KG1 (cell line): ENCODE measurements at regions not wholly inside any gene's neighbourhood (a gene's known extent, or its start where the extent isn't known, plus 50 kb on each side); places are given as distances from the start of the nearest gene placed in this dataset.

Experiments used
- DNase-seq: peaks from one replicate; lab custom pipeline; 2025; lab: John Stamatoyannopoulos, UW

DNA sequence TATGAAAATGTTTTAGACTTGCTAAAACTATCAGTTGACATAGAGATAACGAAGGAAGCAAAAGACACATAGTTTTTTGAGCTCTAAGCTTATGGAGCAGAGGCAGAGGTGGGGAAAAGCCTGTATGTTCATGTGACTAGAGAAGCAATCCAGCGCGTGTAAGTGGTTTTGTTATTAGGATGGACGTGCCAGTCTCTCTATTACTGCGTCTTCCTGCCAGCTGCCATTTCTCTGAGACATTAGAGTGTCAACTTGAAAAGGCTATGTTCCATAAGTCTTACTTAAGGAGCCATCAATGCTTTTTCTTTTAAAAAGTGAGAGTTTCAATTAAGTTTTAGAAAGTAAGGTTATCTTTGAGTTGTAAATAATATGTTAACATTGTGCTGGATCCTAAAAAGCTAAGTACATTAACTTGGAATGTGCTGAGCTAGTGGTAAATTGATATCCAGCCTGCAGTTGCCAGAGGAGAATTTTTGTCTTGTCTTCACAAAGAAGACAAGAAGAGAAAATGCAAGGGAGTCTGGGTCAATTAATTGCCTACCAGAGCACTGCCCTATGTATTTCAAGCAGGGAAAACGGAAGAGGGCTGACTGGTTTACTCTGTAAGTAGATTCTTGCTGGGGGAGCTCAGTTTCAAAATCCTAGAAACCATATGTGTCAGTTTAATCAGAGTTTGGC is 161.8 kb upstream of the B3GALT2 start:
- no peak for DNase-seq

DNA sequence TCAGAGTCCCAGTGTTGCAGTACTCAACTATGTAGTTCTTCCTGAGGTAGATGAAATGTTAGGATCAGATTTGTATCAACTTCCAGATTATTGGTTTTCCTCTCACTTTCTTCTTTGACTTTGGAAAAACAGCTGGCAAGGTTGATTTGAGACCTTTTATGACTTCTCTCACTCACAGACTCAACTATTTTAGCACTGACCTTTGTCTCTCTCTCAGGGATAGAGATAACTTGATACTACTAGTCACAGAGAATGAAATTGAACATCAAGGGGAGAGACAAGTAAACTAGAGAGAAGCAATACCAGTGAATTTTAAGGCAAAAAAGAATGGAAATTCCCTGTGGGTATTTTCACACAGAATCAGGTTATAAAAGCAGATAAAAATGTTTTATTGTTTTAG is 159.7 kb upstream of the B3GALT2 start:
- no peak for DNase-seq

DNA sequence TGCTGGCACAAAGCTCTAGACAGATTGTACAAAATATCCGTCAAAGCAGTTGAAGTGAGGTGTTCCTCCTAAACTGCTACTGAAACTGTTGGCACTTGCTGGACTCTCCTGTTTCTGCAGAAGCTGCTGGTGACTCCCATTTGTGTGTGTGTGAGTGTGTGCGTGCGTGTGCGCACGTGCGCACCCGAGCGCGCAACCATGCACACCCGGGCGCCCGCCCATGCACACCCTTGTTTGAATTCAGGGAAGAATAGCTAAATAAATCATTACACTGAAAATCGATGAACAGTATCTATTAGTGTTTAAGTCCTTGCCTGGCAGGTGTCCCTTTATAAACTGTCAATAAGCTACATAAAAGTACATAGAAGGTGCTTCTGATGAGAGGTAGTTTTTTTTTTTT is 156.4 kb upstream of the B3GALT2 start:
- DNase-seq: no peak

DNA sequence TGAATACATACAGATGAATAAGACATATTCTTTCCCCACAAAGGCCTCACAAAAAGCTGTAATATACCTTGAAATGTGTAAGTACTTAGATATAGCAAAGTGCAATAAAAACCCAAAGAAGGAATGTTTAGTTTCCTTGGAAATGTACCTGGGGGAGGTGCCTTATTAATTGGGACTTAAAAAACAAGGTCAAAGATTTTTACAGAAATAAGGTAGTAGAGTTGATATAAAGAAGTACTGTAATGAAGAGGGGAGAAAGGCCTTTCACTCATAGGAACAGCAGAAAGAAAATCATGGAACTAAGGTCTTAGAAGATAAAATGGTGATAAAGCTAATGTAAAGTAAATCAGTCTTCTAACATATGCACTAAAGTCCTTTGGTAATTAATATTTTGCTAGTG is 153.9 kb upstream of the B3GALT2 start:
- no peak for DNase-seq

DNA sequence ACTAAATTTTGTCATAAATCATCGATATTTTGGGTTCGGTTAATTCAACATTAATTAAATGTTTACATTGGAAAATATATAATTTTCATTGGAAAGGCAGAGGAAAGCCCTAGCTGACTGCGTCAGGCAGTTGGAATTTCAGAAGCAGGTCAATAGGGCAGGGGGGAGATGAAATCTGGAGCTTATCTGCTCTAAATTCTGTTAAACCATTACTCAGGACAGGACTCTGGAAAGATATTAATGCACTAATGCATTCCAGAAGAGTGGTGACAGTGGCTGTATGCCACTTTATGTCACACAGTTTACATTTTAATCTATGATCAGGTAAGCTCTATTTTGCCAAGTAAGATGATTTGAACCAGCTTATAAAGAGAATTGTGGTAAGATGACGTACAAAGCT is 153.0 kb upstream of the B3GALT2 start:
- DNase-seq: no peak

DNA sequence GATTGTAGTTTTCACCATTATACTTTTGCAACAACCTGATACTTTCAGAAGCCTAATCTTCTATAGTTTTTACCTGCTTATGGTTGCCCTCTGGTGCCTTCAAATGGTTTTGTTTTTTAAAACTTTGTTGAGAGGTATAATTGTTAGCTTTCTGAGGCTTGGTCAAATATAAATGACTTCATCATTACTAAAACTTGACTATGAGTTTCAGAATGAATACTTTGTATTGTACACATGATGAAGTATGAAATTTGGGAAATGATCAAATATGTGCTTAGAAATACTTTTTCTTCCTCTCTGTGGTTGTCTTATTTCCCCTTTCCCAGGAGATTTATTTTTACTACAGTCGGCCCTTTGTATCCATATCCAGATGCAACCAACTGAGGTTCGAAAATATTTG is 151.8 kb upstream of the B3GALT2 start:
- no peak for DNase-seq

DNA sequence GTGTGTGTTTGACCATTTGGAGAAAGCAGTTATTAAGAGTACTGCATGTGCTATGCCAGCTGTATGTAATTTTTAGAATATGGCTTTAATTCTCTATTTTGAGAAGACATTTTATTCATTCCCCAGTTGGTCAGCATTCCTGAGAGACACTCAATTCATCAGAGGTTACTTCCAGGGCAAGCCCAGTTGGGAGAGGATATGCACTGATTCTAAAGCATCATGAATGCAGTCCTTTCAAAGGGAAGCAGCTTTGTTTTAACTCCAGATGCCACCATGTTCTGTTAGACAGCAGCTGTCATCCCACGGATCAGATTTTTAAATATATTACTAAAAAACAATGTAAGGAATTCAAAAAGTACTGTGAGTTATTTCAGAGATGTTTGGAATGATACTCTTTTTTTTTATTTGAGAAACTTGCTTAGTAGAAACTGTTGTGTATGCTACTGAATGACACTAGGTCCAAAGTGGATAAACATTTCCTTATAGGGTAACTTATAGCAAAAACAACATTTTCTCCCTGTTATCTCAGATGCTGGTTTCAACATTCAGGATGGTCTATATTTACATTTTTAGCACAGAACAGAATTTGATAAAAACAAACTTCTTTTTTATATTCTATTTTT is 149.5 kb upstream of the B3GALT2 start:
- no peak for DNase-seq

DNA sequence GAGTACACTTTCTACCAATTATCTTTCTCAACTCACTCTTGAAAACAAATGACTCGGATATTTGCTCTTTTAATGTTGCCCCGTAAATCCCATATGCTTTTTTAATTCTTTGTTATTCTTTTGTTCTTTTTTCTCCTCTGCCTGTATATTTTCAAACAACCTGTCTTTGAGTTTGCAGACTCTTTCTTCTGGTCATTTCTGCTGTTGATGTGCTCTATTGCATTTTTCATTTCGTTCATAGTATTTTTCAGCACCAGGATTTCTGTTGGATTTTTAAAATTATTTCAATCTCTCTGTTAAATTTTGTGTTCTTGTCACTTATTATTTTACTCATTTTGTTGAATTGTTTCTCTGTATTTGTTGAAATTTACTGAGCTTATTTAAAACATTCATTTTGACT is 146.8 kb upstream of the B3GALT2 start:
- DNase-seq: no peak

DNA sequence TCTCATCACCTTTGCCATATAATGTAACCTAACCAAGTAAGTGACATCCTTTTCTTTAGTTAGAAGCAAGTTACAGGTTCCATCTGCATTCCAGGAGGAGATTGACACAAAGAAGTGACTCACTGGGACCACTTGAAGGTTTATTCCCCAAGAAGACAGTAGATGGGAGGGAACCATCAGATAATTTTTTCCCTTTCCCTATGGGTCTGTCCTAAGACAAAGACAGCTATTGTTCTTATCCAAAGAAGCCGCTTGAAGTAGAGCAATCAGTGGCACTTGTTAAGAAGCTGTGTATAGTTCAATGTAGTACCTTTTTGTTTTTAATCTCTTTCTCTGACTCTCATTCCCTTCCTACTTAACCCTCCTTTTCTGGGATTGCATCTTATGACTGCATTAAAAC is 139.9 kb upstream of the B3GALT2 start:
- DNase-seq: no peak

DNA sequence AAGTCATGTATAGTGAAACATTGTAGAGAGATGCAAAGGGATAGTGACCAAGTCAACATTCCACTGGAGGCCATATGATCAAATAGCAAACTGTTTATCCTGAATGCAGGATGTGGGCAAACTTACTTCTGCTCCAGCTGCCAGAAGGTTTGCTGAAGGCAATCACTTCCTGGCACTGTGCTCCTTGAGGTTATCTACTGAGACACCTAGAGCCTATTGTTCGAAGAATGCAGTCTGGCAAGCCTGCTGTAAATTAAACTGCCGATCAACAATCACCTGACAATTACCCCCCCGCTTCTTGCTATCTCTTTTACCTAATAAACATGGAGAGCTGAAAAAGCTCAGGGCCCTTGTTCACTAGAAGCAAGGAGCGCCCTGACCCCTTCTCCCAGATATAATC is 139.4 kb upstream of the B3GALT2 start:
- DNase-seq: no peak

DNA sequence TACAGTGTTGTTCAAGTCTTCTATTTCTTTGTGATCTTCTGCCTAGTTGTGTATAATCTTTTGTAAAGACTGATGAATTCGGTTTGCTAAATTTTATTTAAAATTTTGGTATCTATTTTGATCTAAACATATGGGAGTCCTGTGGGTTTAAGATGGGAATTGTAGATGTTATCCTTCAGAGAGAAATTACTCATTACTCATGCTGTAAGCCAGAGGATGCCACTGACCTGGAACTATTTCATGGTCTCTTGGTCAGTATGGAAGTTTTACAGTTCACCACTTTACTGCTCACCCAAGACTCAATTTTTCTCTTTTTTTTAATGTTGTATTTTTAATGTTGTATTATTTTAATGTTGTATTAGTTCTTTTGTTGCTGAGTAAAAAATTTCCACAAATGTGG is 138.6 kb upstream of the B3GALT2 start:
- DNase-seq: no peak

DNA sequence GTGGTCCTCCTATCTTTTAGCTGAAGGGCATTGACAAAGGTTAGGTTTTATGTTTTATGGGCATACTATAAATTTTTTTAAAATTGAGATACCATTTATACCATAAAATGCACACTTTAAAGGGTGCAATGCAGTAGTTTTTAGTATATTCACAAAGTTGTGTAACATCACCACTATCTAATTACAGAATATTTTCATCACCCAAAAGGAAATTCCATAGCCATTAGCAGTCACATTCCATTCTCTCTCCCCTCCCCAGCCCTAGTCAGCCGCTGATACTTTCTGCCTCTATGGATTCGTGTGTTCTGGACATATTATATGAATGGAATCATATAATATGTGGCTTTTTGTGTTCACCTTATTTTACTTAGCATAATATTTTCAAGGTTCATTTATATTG is 135.8 kb upstream of the B3GALT2 start:
- no peak for DNase-seq

DNA sequence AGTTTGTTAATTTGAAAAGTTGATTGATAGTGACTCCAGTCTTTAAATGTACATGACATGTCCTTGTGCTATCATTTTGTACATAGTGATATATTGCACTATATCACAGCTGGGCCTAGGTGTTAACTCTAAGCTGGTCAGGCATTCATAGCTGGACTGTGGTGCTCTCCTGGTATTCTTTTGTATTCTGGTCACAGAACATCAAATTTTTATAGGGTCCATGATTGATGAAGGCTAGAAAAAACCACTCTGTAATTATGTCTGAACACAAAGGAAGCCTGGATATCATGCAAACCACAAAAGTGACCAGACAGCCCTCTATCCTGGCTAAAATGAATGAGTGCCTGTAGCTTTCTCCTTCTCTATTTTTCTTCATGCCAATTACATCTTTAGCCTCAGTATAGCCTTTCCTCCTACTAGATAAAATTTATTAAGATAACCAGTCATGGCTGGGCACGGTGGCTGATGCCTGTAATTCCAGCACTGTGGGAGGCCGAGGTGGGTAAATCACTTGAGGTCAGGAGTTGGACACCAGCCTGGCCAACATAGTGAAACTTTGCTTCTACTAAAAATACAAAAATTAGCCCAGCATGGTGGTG is 134.9 kb upstream of the B3GALT2 start:
- DNase-seq: no peak

DNA sequence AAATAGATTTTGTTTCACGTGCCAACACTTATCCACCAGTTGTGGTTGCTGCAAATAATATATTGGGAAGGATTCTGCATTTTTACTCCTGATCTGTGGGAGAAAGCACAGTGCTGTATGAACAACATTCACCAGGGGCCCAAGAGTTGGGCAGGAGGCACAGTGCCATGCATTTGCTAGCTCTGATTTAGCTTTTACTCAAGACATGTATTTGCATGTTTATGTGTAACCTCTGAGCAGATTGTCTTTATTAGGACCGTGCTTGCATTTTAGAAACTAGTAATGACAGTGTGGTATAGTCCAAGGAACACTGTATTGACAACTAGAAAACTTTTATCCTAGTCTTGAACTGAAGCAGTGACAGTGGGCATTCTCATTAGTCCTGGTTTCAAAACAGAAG is 133.9 kb upstream of the B3GALT2 start:
- DNase-seq: no peak

DNA sequence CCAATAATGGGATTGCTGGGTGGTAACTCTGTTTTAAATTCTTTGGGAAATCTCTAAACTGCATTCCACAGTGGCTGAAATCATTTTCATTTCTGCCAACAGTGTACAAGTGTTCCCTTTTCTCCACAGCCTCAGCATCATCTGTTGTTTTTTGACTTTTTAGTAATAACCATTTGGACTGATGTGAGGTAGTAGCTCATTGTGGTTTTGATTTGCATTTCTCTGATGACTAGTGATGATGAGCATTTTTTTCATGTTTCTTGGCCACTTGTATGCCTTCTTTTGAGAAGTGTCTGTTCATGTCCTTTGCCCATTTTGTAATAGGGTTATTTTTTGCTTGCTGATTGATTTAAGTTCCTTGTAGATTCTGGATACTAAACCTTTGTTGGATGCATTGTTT is 131.9 kb upstream of the B3GALT2 start:
- no peak for DNase-seq

DNA sequence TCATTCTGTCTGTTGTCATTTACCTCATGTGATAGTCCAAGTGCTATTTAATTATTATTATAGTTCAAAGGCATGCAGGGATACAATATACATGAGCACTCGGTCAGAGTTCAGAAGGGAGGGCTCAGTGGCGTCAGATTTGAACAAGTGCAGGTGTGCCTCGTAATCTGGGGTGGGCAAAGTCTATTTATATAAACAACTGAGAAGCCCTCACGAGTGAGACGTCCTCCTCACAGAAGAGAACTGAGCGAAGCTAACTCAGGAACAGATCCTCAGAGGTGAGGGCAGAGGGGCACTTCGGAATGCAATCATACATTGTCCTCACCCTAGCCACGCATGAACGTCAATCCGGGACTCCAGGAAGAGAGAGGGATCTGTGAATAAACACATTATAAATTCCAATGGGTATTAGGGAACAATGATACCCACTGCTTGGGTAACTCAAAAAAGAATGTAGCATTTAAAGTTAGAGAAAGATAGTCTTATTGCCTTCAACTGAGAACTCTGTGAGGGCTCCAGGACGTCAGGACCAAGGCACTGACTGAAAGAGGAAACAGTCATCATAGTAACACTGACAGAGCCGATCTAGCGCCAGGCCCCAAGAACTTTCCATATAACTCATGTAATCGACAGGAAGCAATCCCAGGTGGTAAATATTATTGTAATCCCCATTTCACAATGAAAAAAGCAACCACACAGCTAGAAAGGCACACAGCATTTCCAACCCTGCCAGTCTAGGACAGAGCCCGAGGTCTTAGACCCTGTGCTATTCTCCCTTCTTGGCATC is 127.1 kb upstream of the B3GALT2 start:
- DNase-seq: no peak

DNA sequence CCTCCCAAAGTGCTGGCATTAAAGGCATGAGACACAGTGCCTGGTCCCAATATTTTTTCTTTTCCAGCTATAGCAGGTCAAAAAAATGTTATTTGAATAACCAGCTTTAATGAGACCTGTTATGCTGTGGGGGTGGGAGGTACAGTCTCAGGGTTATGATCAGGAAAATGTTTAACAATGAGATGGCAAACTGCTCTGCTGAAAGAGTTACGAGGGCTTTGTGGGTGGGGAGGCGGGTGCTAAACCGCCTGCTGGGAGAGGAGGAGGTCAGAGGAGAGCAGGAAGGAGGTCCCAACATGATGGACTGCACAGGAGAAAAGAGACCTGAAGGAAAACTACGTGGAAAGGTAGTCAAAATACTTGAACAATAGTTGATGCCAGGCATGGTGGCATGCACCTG is 126.0 kb upstream of the B3GALT2 start:
- no peak for DNase-seq

DNA sequence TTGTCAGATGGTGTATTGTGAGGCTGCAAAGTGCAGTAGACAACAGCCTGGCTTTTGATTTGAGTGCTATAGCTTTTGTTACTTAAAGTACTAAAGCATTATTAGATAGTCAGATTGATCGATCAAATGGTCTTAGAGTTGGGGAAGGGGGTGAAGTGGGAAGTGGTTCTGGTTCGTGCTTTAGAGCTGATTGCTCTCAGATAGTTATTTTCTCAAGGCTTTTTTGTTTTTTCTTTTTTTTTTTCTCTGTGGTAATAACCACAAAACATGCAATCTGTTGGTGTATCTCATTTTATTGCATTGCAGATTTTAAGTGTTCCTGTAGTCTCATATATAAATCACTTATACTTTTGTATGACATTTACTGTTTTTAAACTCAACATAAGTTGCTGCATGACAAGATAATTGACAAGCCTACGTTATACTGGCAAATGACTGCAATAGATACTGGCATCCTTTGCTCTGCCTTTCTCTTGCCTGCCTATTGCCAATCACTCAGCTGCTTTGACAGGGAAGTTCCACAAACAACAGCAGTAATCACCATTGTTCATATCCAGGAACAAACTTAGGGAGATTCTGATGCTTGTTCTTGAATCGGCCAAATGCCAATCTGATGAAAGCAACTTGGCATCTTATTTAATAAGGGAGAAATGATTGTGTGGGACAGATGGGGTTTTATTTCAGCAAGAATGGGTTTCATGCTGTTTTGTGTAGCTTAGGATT is 125.0 kb upstream of the B3GALT2 start:
- DNase-seq: no peak

DNA sequence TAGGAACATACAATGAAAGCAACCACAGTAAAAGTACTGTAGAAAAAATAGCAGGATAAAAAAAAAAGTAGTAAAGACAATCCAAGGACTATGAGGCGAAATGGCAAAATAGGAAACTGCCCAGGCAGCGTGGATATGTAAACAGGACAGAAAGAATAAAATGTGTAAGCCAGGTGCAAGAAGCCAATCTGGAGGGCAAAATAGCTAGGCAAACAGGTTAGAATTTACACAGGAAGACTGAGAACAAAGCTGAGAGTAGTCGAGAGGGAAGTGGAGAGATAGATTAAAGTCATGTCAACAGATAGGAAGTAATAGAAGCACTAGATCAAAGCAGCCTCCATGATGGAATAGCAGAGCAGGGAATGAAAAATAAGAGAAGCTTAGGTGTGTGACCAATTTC is 124.2 kb upstream of the B3GALT2 start:
- DNase-seq: no peak

DNA sequence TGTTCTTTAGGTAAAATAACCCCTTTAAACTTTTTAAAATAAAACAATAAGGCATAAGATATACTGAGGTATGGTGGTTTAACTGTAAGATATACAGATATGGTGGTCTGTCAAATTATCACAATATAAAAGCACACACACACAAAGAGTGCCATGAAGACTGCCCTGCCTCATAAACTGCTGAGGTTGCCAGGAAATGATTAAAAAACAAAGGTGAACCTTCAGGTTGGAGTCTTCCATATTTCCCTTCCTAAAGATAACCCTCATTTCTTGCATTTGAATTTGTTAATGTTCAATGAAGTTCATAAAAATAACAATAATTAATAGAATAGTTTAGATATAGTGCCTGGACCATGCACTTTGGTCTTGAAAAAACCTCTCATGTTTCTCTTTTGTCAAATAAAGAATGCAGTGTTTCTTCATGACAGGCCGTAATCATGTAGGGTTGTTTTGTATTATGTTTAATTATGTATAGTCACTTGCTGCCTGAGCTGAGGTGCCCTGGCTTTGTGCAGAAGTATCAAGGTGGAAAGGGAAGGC is 123.6 kb upstream of the B3GALT2 start:
- no peak for DNase-seq

DNA sequence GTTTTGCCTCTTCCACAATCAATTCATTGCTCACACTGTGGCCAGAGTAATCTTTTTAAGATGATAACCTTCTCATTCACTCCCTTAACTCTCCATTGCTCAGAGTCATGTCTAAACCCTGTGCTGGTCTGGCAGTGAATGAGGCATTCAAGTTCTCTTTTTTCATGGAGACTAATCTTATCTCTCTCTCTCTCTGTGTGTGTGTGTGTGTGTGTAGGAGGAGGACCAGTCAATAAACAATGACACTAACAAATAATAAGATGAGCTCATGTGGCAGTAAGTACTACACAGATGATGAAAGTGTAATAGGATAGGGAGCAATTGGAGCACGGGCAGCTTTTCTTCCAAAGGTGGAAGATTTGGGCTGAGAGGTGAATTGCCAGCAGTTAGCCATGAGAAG is 122.0 kb upstream of the B3GALT2 start:
- no peak for DNase-seq

DNA sequence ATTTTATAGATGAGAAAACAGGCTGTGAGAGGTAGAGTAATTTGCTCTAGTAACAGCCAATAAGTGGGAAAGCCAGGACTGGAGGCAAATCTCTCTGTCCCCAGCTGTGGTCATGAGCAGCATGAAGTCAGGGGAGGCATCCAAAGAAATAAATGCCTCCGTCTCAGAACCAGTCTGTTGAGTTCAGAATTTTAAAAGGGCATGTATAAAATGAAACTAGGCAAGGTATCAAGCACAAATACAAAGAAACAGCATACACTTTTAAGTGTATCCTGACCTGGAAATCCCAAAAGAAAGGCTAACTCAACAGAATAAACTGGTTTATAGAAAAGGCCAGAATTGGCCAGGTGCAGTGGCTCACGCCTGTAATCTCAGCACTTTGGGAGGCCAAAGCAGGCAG is 120.0 kb upstream of the B3GALT2 start:
- no peak for DNase-seq
